K562 (cell line): ENCODE measurements at regions not wholly inside any gene's neighbourhood (a gene's known extent, or its start where the extent isn't known, plus 50 kb on each side); places are given as distances from the start of the nearest gene placed in this dataset.

Experiments
- ATAC-seq: fragments of 200-7000 bp; cut with Tn5 transposase; 3 replicates; pipeline ENCODE4 v1.9.1; 2020; ENCODE audit warnings: moderate library complexity
- BruUV-seq: library from RNA; stranded (reverse); fragments of 400-500 nt; replicated peaks from 2 replicates; lab custom pipeline; 2021; lab: Mats Ljungman, UMichigan
- CTCF ChIA-PET: fragments of 300-600 bp; formaldehyde crosslinking; extraction: SDS; loops from one replicate; lab custom pipeline; 2021; ENCODE audit warnings: low intra/inter-chr PET ratio; lab: Yijun Ruan, JAX
- POLR2A ChIA-PET: fragments of 300-600, 350-650 bp; sonication (Branson Sonifier 250); formaldehyde crosslinking; extraction: SDS; loops from one replicate; lab custom pipeline; 2021; ENCODE audit warnings: antibody characterized with exemption, inconsistent platforms; lab: Yijun Ruan, JAX
- DNase-seq, 4 experiments: peaks; one replicate each; pipeline versions ENCODE4 v3.0.0 to v3.0.0-alpha.2; 2011 to 2018; ENCODE audit warnings: low spot score in 3 of 4, mixed read lengths in 3 of 4; ENCODE audit errors: extremely low read depth in 1 of 4
- FAIRE-seq: peaks from 2 replicates; lab custom pipeline; 2011; peaks lifted over from hg19 to GRCh38; lab: Jason Lieb, UNC
- H2AFZ ChIP-seq: 2 replicates; pipeline ENCODE4 v1.6.0; 2011; ENCODE audit warnings: low read depth, low read length, control low read depth, inconsistent platforms
- H3K27ac ChIP-seq: fragments of 200-600 bp; 3 replicates; pipeline ENCODE4 v1.8.0; 2011; ENCODE audit warnings: low read depth, mild to moderate bottlenecking, control low read depth, inconsistent platforms, low read length, moderate library complexity, mixed read lengths; ENCODE audit errors: extremely low read depth
- H3K27me3 ChIP-seq, 2 experiments: fragments of 300-600 bp in 1 of 2; 2 replicates in 1 of 2; 3 replicates in 1 of 2; pipeline versions ENCODE4 v1.6.0 to v1.8.0; 2011; ENCODE audit warnings: inconsistent platforms in 2 of 2, low read length in 2 of 2, mild to moderate bottlenecking in 1 of 2, mixed read lengths in 1 of 2, moderate library complexity in 1 of 2; ENCODE audit not compliant: control insufficient read depth in 2 of 2, insufficient read depth in 2 of 2
- H3K36me3 ChIP-seq: fragments of 300-600 bp; 3 replicates; pipeline ENCODE4 v1.8.0; 2011; ENCODE audit warnings: mild to moderate bottlenecking, low read length, inconsistent platforms; ENCODE audit not compliant: control insufficient read depth, insufficient read depth
- H3K4me1 ChIP-seq, 2 experiments: fragments of 200-600 bp in 1 of 2; replicated peaks in 1 of 2; 2 replicates in 1 of 2; 3 replicates in 1 of 2; pipeline versions ENCODE4 v1.5.1 to v1.8.0; 2011; ENCODE audit warnings: inconsistent platforms in 2 of 2, low read length in 2 of 2, mild to moderate bottlenecking in 1 of 2, mixed read lengths in 1 of 2, moderate library complexity in 1 of 2; ENCODE audit not compliant: control insufficient read depth in 2 of 2, insufficient read depth in 2 of 2
- H3K4me2 ChIP-seq: 2 replicates; pipeline ENCODE4 v1.6.1; 2011; ENCODE audit warnings: low read length, control low read depth, inconsistent platforms, mixed read lengths; ENCODE audit not compliant: insufficient read depth
- H3K4me3 ChIP-seq: fragments of 200-600 bp; sonication (generic), shearing (Covaris generic); 2 replicates; pipeline ENCODE4 v1.5.1; 2016; ENCODE audit warnings: control low read depth, inconsistent platforms
- H3K79me2 ChIP-seq: fragments of 200-600 bp; 3 replicates; pipeline ENCODE4 v1.8.0; 2011; ENCODE audit warnings: low read length, inconsistent platforms; ENCODE audit not compliant: control insufficient read depth, insufficient read depth
- H3K9ac ChIP-seq, 2 experiments: 2 replicates each; pipeline versions ENCODE4 v1.6.0 to v1.6.1; 2011; ENCODE audit warnings: low read depth in 2 of 2, low read length in 2 of 2, control low read depth in 1 of 2, inconsistent platforms in 1 of 2, mild to moderate bottlenecking in 1 of 2, mixed read lengths in 1 of 2; ENCODE audit not compliant: insufficient read depth in 1 of 2
- H3K9me1 ChIP-seq: one replicate; pipeline ENCODE4 v1.6.0; 2011; ENCODE audit warnings: inconsistent platforms, mild to moderate bottlenecking, low read length, moderate library complexity; ENCODE audit not compliant: control insufficient read depth, insufficient read depth
- H3K9me3 ChIP-seq: replicated peaks from 2 replicates; pipeline ENCODE4 v1.5.1; 2011; ENCODE audit warnings: low read depth, low read length, inconsistent platforms; ENCODE audit not compliant: control insufficient read depth, insufficient read depth
- H4K20me1 ChIP-seq: replicated peaks from 2 replicates; pipeline ENCODE4 v1.6.1; 2011; ENCODE audit warnings: low read length, inconsistent platforms, mixed read lengths; ENCODE audit not compliant: control insufficient read depth, insufficient read depth
- C11orf30 ChIP-seq: fragments of 450-650 bp; IDR thresholded peaks from 2 replicates; pipeline ENCODE4 v1.6.1; 2016; ENCODE audit warnings: low read depth, mild to moderate bottlenecking
- GABPA ChIP-seq: fragments of 200-800 bp; sonication (Bioruptor generic); conservative IDR thresholded peaks from 2 replicates; pipeline ENCODE4 v1.6.1; 2016; ENCODE audit warnings: low read depth, missing genetic modification characterization, missing compliant biosample characterization
- HMG20B ChIP-seq: fragments of 250-450 bp; sonication (Bioruptor Pico); IDR thresholded peaks from 2 replicates; pipeline ENCODE4 v1.5.0; 2021; ENCODE audit warnings: mild to moderate bottlenecking
- ILF3 ChIP-seq: fragments of 450-650 bp; IDR thresholded peaks from 2 replicates; pipeline ENCODE4 v1.6.1; 2018; ENCODE audit warnings: antibody characterized with exemption, mild to moderate bottlenecking, moderate library complexity, borderline replicate concordance
- KDM5B ChIP-seq: fragments of 200-600 bp; sonication (generic); IDR thresholded peaks from 2 replicates; pipeline ENCODE4 v1.6.1; 2012; ENCODE audit warnings: low read depth, mild to moderate bottlenecking, moderate library complexity, low read length, control low read depth, inconsistent platforms; ENCODE audit not compliant: insufficient replicate concordance
- L3MBTL2 ChIP-seq: fragments of 450-650 bp; IDR thresholded peaks from 2 replicates; pipeline ENCODE4 v1.6.1; 2016; ENCODE audit warnings: mild to moderate bottlenecking, moderate library complexity
- LCOR ChIP-seq: sonication (generic); formaldehyde crosslinking; IDR thresholded peaks from 2 replicates; pipeline ENCODE4 v1.8.0; 2022; ENCODE audit warnings: mild to moderate bottlenecking, missing genetic modification reagents
- MAFK ChIP-seq: IDR thresholded peaks from 2 replicates; pipeline ENCODE4 v1.6.1; 2011; ENCODE audit warnings: low read length, improper control_type of control experiment
- MTA3 ChIP-seq: fragments of 450-650 bp; formaldehyde crosslinking; IDR thresholded peaks from 2 replicates; pipeline ENCODE4 v1.6.1; 2017; ENCODE audit warnings: mild to moderate bottlenecking, borderline replicate concordance
- PHB2 ChIP-seq: fragments of 450-650 bp; IDR thresholded peaks from 2 replicates; pipeline ENCODE4 v1.6.1; 2017; ENCODE audit warnings: low read depth
- RBM14 ChIP-seq: fragments of 200-400 bp; formaldehyde crosslinking; IDR thresholded peaks from 2 replicates; pipeline ENCODE4 v1.6.1; 2018; ENCODE audit warnings: low read depth, mild to moderate bottlenecking, low read length, moderate library complexity, borderline replicate concordance; ENCODE audit not compliant: insufficient read depth
- SAFB ChIP-seq: fragments of 200-400 bp; formaldehyde crosslinking; IDR thresholded peaks from 2 replicates; pipeline ENCODE4 v1.6.1; 2017; ENCODE audit warnings: low read depth, low read length, borderline replicate concordance
- SNIP1 ChIP-seq: fragments of 450-650 bp; IDR thresholded peaks from 2 replicates; pipeline ENCODE4 v1.7.1; 2017; ENCODE audit warnings: low read depth, mild to moderate bottlenecking
- SRSF3 ChIP-seq: fragments of 200-400 bp; formaldehyde crosslinking; IDR thresholded peaks from 2 replicates; pipeline ENCODE4 v1.6.1; 2016; ENCODE audit warnings: mild to moderate bottlenecking, low read length, moderate library complexity; ENCODE audit not compliant: insufficient read depth
- TAL1 ChIP-seq: fragments of 450-650 bp; IDR thresholded peaks from 2 replicates; pipeline ENCODE4 v1.6.1; 2016; ENCODE audit warnings: mild to moderate bottlenecking
- TEAD1 ChIP-seq, 2 experiments: fragments of 450-650 bp in 1 of 2; sonication (generic) in 1 of 2; formaldehyde crosslinking; IDR thresholded peaks; 2 replicates each; pipeline versions ENCODE4 v1.4.0 to v1.8.0; 2020 to 2022; ENCODE audit warnings: mild to moderate bottlenecking in 2 of 2, missing genetic modification reagents in 1 of 2
- ZNF232 ChIP-seq: sonication (generic); formaldehyde crosslinking; IDR thresholded peaks from 2 replicates; pipeline ENCODE4 v1.8.0; 2022; ENCODE audit warnings: mild to moderate bottlenecking, missing genetic modification reagents
- WGBS: fragments of 100-300 bp; shearing (Covaris generic); methylation state at CpG from one replicate; pipeline ENCODE4 v1.1.6; 2016; ENCODE audit warnings: low coverage, mixed read lengths; ENCODE audit not compliant: insufficient coverage; ENCODE audit errors: missing lambda C conversion rate; 5-methylcytosine and 5-hydroxymethylcytosine counted together
- in situ Hi-C: fragments of 300-500 bp; cut with MboI; formaldehyde crosslinking; loops from 4 replicates; pipeline ENCODE4 v1.15.0; 2018; ENCODE audit warnings: inconsistent platforms, mixed read lengths
- intact Hi-C: fragments of 100-400 bp; cut with micrococcal nuclease; formaldehyde crosslinking; loops from 2 replicates; pipeline ENCODE4 v1.14.2; 2022
- TF ChIP-seq, protein P1 (sequence below): fragments of 450-650 bp; IDR thresholded peaks from 2 replicates; pipeline ENCODE4 v1.6.1; 2016; ENCODE audit warnings: borderline replicate concordance

DNA sequence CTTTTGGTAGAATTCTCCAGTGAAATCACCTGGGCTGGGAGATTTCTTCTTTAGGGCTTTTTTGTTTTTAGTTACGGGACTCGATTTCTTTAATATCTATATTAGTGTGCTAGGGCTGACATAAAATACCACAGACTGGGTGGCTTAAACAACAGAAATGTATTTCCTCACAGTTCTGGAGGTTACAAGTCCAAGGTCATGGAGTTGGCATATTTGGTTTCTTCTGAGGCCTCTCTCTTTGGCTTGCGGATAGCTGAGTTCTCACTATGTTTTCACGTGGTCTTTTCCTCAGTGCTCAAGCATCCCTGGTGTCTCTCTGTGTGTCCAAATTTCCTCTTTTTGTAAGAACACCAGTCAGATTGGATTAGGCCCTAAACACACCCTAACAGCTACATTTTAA lies 208.5 kb upstream of the DTNA start:
- Histone ChIP-seq H3K9me3 (no peaks in the 10 kb centered on the region), H3K9ac (no peak overlapping the region), H3K9me1 (no peaks in the 10 kb centered on the region), H3K4me1 (no peaks in the 10 kb centered on the region), H3K36me3 (no peaks in the 10 kb centered on the region), H3K27me3 (no peaks in the 10 kb centered on the region), H2AFZ (no peak overlapping the region), H3K4me3 (no peak overlapping the region), H4K20me1 (no peaks in the 10 kb centered on the region), H3K27ac (no peak overlapping the region), H3K79me2 (no peaks in the 10 kb centered on the region), H3K4me2 (no peak overlapping the region)
- POLR2A ChIA-PET, result no interaction called here
- intact Hi-C loops, result no loop called here
- DNase-seq, result no peak
- no peak for FAIRE-seq
- in situ Hi-C loops, result no loop called here
- ATAC-seq, result no peak
- BruUV-seq, result no TSS peak
- TF ChIP-seq RBM14 (no peak), TEAD1 (CRISPR knock-in tag; IDR thresholded peaks at IDR 0.05) (no peak), SAFB (no peak), KDM5B (no peak), ZNF232 (CRISPR knock-in tag) (no peak)
- CTCF ChIA-PET, result no interaction called here
- WGBS, result 2% methylated on average over 4 of the region's 4 CpGs

DNA sequence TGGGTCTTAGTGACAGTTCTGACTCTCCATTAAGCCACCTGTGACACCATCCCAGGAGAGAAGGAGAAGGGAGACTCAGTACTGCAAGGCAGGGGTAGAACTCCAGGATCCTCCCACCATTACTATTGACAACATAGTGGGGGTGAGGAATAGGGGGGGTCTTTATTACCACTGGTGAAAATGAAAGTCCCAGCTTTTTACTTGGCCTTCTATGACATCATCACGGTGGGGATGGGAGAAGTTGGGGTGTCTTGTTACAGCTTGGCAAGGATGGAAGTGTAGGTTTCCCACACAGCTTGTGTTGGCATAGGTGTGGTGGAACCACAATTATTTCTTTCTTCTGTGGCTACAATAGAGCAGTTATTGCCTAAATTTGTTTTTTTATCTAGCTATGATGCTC lies 203.9 kb upstream of the DTNA start:
- Histone ChIP-seq H4K20me1 (no peaks in the 10 kb centered on the region), H3K36me3 (no peaks in the 10 kb centered on the region), H3K4me2 (no peak overlapping the region), H3K79me2 (no peaks in the 10 kb centered on the region), H3K9me3 (no peaks in the 10 kb centered on the region), H3K4me3 (no peak overlapping the region), H3K4me1 (no peaks in the 10 kb centered on the region), H2AFZ (no peak overlapping the region), H3K27ac (no peak overlapping the region), H3K27me3 (no peaks in the 10 kb centered on the region), H3K9me1 (no peaks in the 10 kb centered on the region), H3K9ac (no peak overlapping the region)
- WGBS, result 0% methylated on average over 1 of the region's 1 CpG
- ChIA-PET POLR2A (no interaction called here), CTCF (no interaction called here)
- no TSS peak for BruUV-seq
- in situ Hi-C loops (loop anchor here (5.0 kb wide), 1 partner anchor 106 kb away; no protein-coding TSS in a partner anchor), intact Hi-C loops (no loop called here)
- FAIRE-seq, result no peak
- no peak for DNase-seq
- no peak for ATAC-seq
- TF ChIP-seq PHB2, result no peak
- TF ChIP-seq SRSF3, result no peak
- TF ChIP-seq L3MBTL2, result no peak
- no peak for TF ChIP-seq HMG20B (CRISPR knock-in tag)
- TF ChIP-seq MTA3, result no peak
- no peak for TF ChIP-seq GABPA (tag)
- no peak for TF ChIP-seq LCOR (CRISPR knock-in tag)
- no peak for TF ChIP-seq MAFK
- no peak for TF ChIP-seq C11orf30
- TF ChIP-seq ILF3, result no peak
- TF ChIP-seq TAL1, result no peak
- TF ChIP-seq, protein P1, sequence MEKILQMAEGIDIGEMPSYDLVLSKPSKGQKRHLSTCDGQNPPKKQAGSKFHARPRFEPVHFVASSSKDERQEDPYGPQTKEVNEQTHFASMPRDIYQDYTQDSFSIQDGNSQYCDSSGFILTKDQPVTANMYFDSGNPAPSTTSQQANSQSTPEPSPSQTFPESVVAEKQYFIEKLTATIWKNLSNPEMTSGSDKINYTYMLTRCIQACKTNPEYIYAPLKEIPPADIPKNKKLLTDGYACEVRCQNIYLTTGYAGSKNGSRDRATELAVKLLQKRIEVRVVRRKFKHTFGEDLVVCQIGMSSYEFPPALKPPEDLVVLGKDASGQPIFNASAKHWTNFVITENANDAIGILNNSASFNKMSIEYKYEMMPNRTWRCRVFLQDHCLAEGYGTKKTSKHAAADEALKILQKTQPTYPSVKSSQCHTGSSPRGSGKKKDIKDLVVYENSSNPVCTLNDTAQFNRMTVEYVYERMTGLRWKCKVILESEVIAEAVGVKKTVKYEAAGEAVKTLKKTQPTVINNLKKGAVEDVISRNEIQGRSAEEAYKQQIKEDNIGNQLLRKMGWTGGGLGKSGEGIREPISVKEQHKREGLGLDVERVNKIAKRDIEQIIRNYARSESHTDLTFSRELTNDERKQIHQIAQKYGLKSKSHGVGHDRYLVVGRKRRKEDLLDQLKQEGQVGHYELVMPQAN, result no peak
- no peak for TF ChIP-seq SNIP1
